NT2/D1 (cell line): ENCODE measurements at regions not wholly inside any gene's neighbourhood (a gene's known extent, or its start where the extent isn't known, plus 50 kb on each side); places are given as distances from the start of the nearest gene placed in this dataset.

Experiments
- SUZ12 ChIP-seq: IDR thresholded peaks from 2 replicates; pipeline ENCODE4 v1.6.1; 2011; ENCODE audit not compliant: insufficient read length, insufficient read depth; ENCODE audit errors: extremely low read depth
- YY1 ChIP-seq: IDR thresholded peaks from 2 replicates; pipeline ENCODE4 v1.6.1; 2011; ENCODE audit not compliant: insufficient read length, insufficient read depth
- ZNF274 ChIP-seq: IDR thresholded peaks from 2 replicates; pipeline ENCODE4 v1.6.1; 2011; ENCODE audit warnings: mild to moderate bottlenecking, low read depth, low read length

- TF ChIP-seq SUZ12 (no peak), ZNF274 (no peak), YY1 (no peak)
These were observed 371.5 kb downstream of the PRELID2 start for GRCh38 chr5:145463634-145464033.
